DOHH2 (cell line): ENCODE measurements at regions not wholly inside any gene's neighbourhood (a gene's known extent, or its start where the extent isn't known, plus 50 kb on each side); places are given as distances from the start of the nearest gene placed in this dataset.

ENCODE experiments used
- EZH2phosphoT487 ChIP-seq: fragments of 200-600 bp; sonication (generic); IDR thresholded peaks from 2 replicates; pipeline ENCODE4 v1.6.1; 2017; ENCODE audit warnings: borderline replicate concordance, mild to moderate bottlenecking, antibody characterized with exemption, low read length, moderate library complexity, mixed read lengths
- TF ChIP-seq, protein P1 (sequence below): fragments of 200-600 bp; sonication (generic); IDR thresholded peaks from one replicate; pipeline ENCODE4 v1.5.1; 2014; ENCODE audit warnings: antibody characterized with exemption, mild to moderate bottlenecking, low read depth, low read length; ENCODE audit not compliant: poor library complexity, severe bottlenecking

DNA sequence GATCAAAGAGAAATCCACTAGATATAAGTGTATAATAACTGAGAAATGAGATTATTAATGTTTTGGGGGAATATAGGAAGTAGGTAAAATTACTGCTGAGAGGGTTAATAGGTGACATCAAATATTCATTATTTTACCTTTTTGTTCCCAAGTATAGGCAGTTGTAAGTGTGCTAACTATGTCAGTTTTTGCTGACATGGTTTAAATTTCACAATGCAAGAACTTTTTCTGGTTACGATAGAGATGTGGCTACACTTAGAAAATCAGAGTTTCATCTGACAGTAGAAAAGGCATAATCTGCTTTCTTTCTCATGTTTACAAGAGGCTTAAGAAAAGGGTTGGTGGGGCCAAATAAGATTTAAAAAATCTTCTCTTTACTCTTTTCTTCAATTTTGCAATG, 235.0 kb upstream of the DPPA4 start:
- TF ChIP-seq, protein P1, sequence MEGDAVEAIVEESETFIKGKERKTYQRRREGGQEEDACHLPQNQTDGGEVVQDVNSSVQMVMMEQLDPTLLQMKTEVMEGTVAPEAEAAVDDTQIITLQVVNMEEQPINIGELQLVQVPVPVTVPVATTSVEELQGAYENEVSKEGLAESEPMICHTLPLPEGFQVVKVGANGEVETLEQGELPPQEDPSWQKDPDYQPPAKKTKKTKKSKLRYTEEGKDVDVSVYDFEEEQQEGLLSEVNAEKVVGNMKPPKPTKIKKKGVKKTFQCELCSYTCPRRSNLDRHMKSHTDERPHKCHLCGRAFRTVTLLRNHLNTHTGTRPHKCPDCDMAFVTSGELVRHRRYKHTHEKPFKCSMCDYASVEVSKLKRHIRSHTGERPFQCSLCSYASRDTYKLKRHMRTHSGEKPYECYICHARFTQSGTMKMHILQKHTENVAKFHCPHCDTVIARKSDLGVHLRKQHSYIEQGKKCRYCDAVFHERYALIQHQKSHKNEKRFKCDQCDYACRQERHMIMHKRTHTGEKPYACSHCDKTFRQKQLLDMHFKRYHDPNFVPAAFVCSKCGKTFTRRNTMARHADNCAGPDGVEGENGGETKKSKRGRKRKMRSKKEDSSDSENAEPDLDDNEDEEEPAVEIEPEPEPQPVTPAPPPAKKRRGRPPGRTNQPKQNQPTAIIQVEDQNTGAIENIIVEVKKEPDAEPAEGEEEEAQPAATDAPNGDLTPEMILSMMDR: no peak
- TF ChIP-seq EZH2phosphoT487: no peak
